WTC11 (cell line): ENCODE measurements at regions not wholly inside any gene's neighbourhood (a gene's known extent, or its start where the extent isn't known, plus 50 kb on each side); places are given as distances from the start of the nearest gene placed in this dataset.

Experiments
- ATAC-seq: fragments of 200-7000 bp; cut with Tn5 transposase; 2 replicates; pipeline ENCODE4 v1.10.0; 2021; ENCODE audit warnings: mild to moderate bottlenecking, moderate library complexity
- CTCF ChIA-PET: fragments of 300-600 bp; sonication (Branson Sonifier 250); formaldehyde crosslinking; loops from one replicate; lab custom pipeline; 2021; ENCODE audit warnings: antibody characterized with exemption; lab: Charles Lee
- POLR2A ChIA-PET: fragments of 350-600 bp; sonication (Branson Sonifier 250); formaldehyde crosslinking; loops from one replicate; lab custom pipeline; 2021; ENCODE audit warnings: antibody characterized with exemption; lab: Charles Lee
- DNase-seq: peaks from one replicate; pipeline ENCODE4 v3.0.0; 2021; ENCODE audit warnings: low spot score
- H3K27ac Mint-ChIP-seq: 2 replicates; pipeline ENCODE4 v1.8.0; 2021; ENCODE audit warnings: mixed read lengths
- H3K27me3 Mint-ChIP-seq: 2 replicates; pipeline ENCODE4 v1.8.0; 2021; ENCODE audit warnings: low read depth, mild to moderate bottlenecking, moderate library complexity, mixed read lengths
- H3K36me3 Mint-ChIP-seq: 2 replicates; pipeline ENCODE4 v1.8.0; 2021; ENCODE audit warnings: mixed read lengths
- H3K4me1 Mint-ChIP-seq: 2 replicates; pipeline ENCODE4 v1.8.0; 2022; ENCODE audit warnings: mixed read lengths
- H3K4me3 Mint-ChIP-seq: 2 replicates; pipeline ENCODE4 v1.8.0; 2021; ENCODE audit warnings: mild to moderate bottlenecking, moderate library complexity, mixed read lengths
- H3K9me3 Mint-ChIP-seq: 2 replicates; pipeline ENCODE4 v1.8.0; 2021; ENCODE audit warnings: mixed read lengths
- CBFB ChIP-seq: sonication (generic); formaldehyde crosslinking; IDR thresholded peaks from 2 replicates; pipeline ENCODE4 v1.8.1; 2022; ENCODE audit warnings: mild to moderate bottlenecking, low read depth, missing genetic modification reagents
- GRHL2 ChIP-seq: fragments of 250-450 bp; sonication (Bioruptor Pico); IDR thresholded peaks from 2 replicates; pipeline ENCODE4 v1.8.0; 2022; ENCODE audit warnings: mild to moderate bottlenecking, moderate library complexity; ENCODE audit not compliant: insufficient replicate concordance, severe bottlenecking
- GTF2I ChIP-seq: fragments of 250-450 bp; sonication (Bioruptor Pico); conservative IDR thresholded peaks from 2 replicates; pipeline ENCODE4 v1.4.0; 2021; ENCODE audit warnings: mild to moderate bottlenecking
- KAT7 ChIP-seq: sonication (generic); formaldehyde crosslinking; IDR thresholded peaks from 2 replicates; pipeline ENCODE4 v1.8.1; 2023; ENCODE audit warnings: missing genetic modification reagents, mild to moderate bottlenecking, borderline replicate concordance
- NR2C2 ChIP-seq: sonication (generic); formaldehyde crosslinking; IDR thresholded peaks from 2 replicates; pipeline ENCODE4 v1.8.0; 2022; ENCODE audit warnings: mild to moderate bottlenecking, missing genetic modification reagents
- NR3C1 ChIP-seq: sonication (generic); formaldehyde crosslinking; conservative IDR thresholded peaks from 2 replicates; pipeline ENCODE4 v1.8.1; 2023; ENCODE audit warnings: low read depth, mild to moderate bottlenecking, missing genetic modification reagents
- RELA ChIP-seq: sonication (generic); formaldehyde crosslinking; IDR thresholded peaks from 2 replicates; pipeline ENCODE4 v1.8.1; 2022; ENCODE audit warnings: missing genetic modification reagents, mild to moderate bottlenecking, borderline replicate concordance
- SMAD3 ChIP-seq: sonication (generic); formaldehyde crosslinking; IDR thresholded peaks from 2 replicates; pipeline ENCODE4 v1.8.0; 2022; ENCODE audit warnings: missing genetic modification reagents, mild to moderate bottlenecking, borderline replicate concordance
- SP1 ChIP-seq: sonication (generic); formaldehyde crosslinking; conservative IDR thresholded peaks from 2 replicates; pipeline ENCODE4 v1.8.1; 2022; ENCODE audit warnings: missing genetic modification reagents
- TCF7 ChIP-seq: sonication (generic); formaldehyde crosslinking; IDR thresholded peaks from 2 replicates; pipeline ENCODE4 v1.8.0; 2022; ENCODE audit warnings: mild to moderate bottlenecking, low read depth, missing genetic modification reagents, moderate library complexity
- TP53 ChIP-seq: sonication (generic); formaldehyde crosslinking; IDR thresholded peaks from 2 replicates; pipeline ENCODE4 v1.8.1; 2023; ENCODE audit warnings: mild to moderate bottlenecking, missing genetic modification reagents
- ZBTB21 ChIP-seq: sonication (generic); formaldehyde crosslinking; IDR thresholded peaks from 2 replicates; pipeline ENCODE4 v1.8.1; 2023; ENCODE audit warnings: mild to moderate bottlenecking, missing genetic modification reagents, borderline replicate concordance
- ZNF317 ChIP-seq: sonication (generic); formaldehyde crosslinking; IDR thresholded peaks from 2 replicates; pipeline ENCODE4 v1.8.1; 2023; ENCODE audit warnings: low read depth, mild to moderate bottlenecking, moderate library complexity, missing genetic modification reagents, borderline replicate concordance
- TF ChIP-seq, protein P1 (sequence below): sonication (generic); formaldehyde crosslinking; IDR thresholded peaks from 2 replicates; pipeline ENCODE4 v1.8.1; 2022; ENCODE audit warnings: missing genetic modification reagents, borderline replicate concordance
- TF ChIP-seq, protein P2 (sequence below): sonication (generic); formaldehyde crosslinking; IDR thresholded peaks from 2 replicates; pipeline ENCODE4 v1.8.1; 2022; ENCODE audit warnings: mild to moderate bottlenecking, missing genetic modification reagents, moderate library complexity, borderline replicate concordance
- TF ChIP-seq, protein P3 (sequence below): sonication (generic); formaldehyde crosslinking; IDR thresholded peaks from 2 replicates; pipeline ENCODE4 v1.8.1; 2022; ENCODE audit warnings: low read depth, missing genetic modification reagents, borderline replicate concordance
- TF ChIP-seq, protein P4 (sequence below): sonication (generic); formaldehyde crosslinking; IDR thresholded peaks from 2 replicates; pipeline ENCODE4 v1.8.1; 2023; ENCODE audit warnings: mild to moderate bottlenecking, missing genetic modification reagents, borderline replicate concordance
- TF ChIP-seq, protein P5 (sequence below): sonication (generic); formaldehyde crosslinking; IDR thresholded peaks from 2 replicates; pipeline ENCODE4 v1.8.0; 2022; ENCODE audit warnings: missing genetic modification reagents
- TF ChIP-seq, protein P6 (sequence below): sonication (generic); formaldehyde crosslinking; IDR thresholded peaks from 2 replicates; pipeline ENCODE4 v1.8.0; 2022; ENCODE audit warnings: mild to moderate bottlenecking, missing genetic modification reagents

DNA sequence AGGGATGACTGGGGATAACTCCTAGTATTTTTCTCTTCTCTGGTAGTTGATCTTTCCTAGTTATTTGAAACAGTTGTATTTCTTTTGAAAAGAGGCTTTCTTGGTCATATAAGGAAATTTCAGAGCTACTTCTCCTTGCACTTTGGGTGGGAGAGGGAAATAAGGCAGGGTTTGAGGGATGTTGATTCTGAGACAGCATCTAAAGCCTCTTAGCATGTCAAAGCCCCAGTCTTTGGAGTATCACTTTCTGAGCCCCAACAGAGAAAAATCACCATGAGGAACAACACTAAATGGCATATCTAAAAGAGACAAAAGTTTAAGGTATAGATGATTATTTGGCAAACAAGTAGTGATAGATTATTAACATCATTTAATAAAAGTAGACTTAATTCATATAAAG is 688.1 kb downstream of the TRAM1L1 start (continued):
- TF ChIP-seq, protein P1, sequence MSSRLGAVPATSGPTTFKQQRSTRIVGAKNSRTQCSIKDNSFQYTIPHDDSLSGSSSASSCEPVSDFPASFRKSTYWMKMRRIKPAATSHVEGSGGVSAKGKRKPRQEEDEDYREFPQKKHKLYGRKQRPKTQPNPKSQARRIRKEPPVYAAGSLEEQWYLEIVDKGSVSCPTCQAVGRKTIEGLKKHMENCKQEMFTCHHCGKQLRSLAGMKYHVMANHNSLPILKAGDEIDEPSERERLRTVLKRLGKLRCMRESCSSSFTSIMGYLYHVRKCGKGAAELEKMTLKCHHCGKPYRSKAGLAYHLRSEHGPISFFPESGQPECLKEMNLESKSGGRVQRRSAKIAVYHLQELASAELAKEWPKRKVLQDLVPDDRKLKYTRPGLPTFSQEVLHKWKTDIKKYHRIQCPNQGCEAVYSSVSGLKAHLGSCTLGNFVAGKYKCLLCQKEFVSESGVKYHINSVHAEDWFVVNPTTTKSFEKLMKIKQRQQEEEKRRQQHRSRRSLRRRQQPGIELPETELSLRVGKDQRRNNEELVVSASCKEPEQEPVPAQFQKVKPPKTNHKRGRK (CRISPR knock-in tag) = no peak
- TF ChIP-seq SP1 (CRISPR knock-in tag) (no peak), SMAD3 (no peak), ZNF317 (CRISPR knock-in tag) (no peak), KAT7 (CRISPR knock-in tag) (no peak), NR2C2 (CRISPR knock-in tag) (no peak), NR3C1 (CRISPR knock-in tag) (no peak)
- TF ChIP-seq, protein P2, sequence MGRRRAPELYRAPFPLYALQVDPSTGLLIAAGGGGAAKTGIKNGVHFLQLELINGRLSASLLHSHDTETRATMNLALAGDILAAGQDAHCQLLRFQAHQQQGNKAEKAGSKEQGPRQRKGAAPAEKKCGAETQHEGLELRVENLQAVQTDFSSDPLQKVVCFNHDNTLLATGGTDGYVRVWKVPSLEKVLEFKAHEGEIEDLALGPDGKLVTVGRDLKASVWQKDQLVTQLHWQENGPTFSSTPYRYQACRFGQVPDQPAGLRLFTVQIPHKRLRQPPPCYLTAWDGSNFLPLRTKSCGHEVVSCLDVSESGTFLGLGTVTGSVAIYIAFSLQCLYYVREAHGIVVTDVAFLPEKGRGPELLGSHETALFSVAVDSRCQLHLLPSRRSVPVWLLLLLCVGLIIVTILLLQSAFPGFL (CRISPR knock-in tag) = no peak
- TF ChIP-seq, protein P3, sequence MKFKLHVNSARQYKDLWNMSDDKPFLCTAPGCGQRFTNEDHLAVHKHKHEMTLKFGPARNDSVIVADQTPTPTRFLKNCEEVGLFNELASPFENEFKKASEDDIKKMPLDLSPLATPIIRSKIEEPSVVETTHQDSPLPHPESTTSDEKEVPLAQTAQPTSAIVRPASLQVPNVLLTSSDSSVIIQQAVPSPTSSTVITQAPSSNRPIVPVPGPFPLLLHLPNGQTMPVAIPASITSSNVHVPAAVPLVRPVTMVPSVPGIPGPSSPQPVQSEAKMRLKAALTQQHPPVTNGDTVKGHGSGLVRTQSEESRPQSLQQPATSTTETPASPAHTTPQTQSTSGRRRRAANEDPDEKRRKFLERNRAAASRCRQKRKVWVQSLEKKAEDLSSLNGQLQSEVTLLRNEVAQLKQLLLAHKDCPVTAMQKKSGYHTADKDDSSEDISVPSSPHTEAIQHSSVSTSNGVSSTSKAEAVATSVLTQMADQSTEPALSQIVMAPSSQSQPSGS (CRISPR knock-in tag) = no peak

DNA sequence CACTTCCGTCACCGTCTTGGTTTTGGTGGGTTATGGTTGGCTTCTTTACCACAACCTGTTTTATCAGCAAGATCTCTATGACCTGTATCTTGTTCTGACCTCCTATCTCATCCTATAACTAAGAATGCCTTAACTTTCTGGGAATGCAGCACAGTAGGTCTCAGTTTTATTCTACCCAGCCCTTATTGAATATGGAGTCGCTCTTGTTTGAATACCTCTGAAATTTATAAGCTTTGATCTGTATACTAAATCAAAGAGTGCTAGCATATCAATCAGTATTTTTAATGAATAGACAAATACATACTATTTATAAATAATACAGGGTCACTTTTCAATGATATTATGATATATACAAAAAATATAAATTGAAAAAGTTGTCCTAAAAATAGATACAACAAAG is 690.0 kb downstream of the TRAM1L1 start:
- Mint-ChIP-seq H3K27me3 (no peaks in the 10 kb centered on the region), H3K4me3 (no peak overlapping the region), H3K9me3 (no peaks in the 10 kb centered on the region), H3K27ac (no peak overlapping the region), H3K36me3 (no peaks in the 10 kb centered on the region), H3K4me1 (peaks cover 18% of the 10 kb centered on the region)
- no peak for ATAC-seq
- ChIA-PET POLR2A (no interaction called here), CTCF (no interaction called here)
- no peak for DNase-seq
- TF ChIP-seq, protein P4, sequence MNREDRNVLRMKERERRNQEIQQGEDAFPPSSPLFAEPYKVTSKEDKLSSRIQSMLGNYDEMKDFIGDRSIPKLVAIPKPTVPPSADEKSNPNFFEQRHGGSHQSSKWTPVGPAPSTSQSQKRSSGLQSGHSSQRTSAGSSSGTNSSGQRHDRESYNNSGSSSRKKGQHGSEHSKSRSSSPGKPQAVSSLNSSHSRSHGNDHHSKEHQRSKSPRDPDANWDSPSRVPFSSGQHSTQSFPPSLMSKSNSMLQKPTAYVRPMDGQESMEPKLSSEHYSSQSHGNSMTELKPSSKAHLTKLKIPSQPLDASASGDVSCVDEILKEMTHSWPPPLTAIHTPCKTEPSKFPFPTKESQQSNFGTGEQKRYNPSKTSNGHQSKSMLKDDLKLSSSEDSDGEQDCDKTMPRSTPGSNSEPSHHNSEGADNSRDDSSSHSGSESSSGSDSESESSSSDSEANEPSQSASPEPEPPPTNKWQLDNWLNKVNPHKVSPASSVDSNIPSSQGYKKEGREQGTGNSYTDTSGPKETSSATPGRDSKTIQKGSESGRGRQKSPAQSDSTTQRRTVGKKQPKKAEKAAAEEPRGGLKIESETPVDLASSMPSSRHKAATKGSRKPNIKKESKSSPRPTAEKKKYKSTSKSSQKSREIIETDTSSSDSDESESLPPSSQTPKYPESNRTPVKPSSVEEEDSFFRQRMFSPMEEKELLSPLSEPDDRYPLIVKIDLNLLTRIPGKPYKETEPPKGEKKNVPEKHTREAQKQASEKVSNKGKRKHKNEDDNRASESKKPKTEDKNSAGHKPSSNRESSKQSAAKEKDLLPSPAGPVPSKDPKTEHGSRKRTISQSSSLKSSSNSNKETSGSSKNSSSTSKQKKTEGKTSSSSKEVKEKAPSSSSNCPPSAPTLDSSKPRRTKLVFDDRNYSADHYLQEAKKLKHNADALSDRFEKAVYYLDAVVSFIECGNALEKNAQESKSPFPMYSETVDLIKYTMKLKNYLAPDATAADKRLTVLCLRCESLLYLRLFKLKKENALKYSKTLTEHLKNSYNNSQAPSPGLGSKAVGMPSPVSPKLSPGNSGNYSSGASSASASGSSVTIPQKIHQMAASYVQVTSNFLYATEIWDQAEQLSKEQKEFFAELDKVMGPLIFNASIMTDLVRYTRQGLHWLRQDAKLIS = no peak
- TF ChIP-seq ZBTB21 (CRISPR knock-in tag) (no peak), TP53 (no peak), GRHL2 (CRISPR knock-in tag) (no peak), GTF2I (CRISPR knock-in tag) (no peak), RELA (CRISPR knock-in tag) (no peak), CBFB (CRISPR knock-in tag) (no peak), TCF7 (CRISPR knock-in tag) (no peak)
- TF ChIP-seq, protein P5, sequence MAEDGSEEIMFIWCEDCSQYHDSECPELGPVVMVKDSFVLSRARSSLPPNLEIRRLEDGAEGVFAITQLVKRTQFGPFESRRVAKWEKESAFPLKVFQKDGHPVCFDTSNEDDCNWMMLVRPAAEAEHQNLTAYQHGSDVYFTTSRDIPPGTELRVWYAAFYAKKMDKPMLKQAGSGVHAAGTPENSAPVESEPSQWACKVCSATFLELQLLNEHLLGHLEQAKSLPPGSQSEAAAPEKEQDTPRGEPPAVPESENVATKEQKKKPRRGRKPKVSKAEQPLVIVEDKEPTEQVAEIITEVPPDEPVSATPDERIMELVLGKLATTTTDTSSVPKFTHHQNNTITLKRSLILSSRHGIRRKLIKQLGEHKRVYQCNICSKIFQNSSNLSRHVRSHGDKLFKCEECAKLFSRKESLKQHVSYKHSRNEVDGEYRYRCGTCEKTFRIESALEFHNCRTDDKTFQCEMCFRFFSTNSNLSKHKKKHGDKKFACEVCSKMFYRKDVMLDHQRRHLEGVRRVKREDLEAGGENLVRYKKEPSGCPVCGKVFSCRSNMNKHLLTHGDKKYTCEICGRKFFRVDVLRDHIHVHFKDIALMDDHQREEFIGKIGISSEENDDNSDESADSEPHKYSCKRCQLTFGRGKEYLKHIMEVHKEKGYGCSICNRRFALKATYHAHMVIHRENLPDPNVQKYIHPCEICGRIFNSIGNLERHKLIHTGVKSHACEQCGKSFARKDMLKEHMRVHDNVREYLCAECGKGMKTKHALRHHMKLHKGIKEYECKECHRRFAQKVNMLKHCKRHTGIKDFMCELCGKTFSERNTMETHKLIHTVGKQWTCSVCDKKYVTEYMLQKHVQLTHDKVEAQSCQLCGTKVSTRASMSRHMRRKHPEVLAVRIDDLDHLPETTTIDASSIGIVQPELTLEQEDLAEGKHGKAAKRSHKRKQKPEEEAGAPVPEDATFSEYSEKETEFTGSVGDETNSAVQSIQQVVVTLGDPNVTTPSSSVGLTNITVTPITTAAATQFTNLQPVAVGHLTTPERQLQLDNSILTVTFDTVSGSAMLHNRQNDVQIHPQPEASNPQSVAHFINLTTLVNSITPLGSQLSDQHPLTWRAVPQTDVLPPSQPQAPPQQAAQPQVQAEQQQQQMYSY = no peak
- TF ChIP-seq, protein P6, sequence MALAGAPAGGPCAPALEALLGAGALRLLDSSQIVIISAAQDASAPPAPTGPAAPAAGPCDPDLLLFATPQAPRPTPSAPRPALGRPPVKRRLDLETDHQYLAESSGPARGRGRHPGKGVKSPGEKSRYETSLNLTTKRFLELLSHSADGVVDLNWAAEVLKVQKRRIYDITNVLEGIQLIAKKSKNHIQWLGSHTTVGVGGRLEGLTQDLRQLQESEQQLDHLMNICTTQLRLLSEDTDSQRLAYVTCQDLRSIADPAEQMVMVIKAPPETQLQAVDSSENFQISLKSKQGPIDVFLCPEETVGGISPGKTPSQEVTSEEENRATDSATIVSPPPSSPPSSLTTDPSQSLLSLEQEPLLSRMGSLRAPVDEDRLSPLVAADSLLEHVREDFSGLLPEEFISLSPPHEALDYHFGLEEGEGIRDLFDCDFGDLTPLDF = no peak
